ENCODE measurements at regions not wholly inside any gene's neighbourhood (a gene's known extent, or its start where the extent isn't known, plus 50 kb on each side); places are given as distances from the start of the nearest gene placed in this dataset.

GRCh38 chr5:92070786-92071185 is 687.7 kb upstream of the ARRDC3 start:
- no peak for ATAC-seq
- Histone ChIP-seq H3K9ac (ENCODE audit: control insufficient read depth, insufficient read depth, low read length) (no peak overlapping the region), H3K79me2 (ENCODE audit: control insufficient read depth, insufficient read depth, low read length) (no peaks in the 10 kb centered on the region), H3K36me3 (ENCODE audit: control insufficient read depth in 2 of 2, insufficient read depth in 2 of 2, low read length in 1 of 2) (no peaks in the 10 kb centered on the region), H3K27ac (ENCODE audit: control insufficient read depth, insufficient read depth) (no peak overlapping the region), H3K4me1 (ENCODE audit: control insufficient read depth, insufficient read depth, low read length) (no peaks in the 10 kb centered on the region), H4K20me1 (ENCODE audit: control insufficient read depth, insufficient read depth) (no peaks in the 10 kb centered on the region), H3K4me3 (no peak overlapping the region), H3K9me3 (replicated peaks; ENCODE audit: control insufficient read depth, insufficient read depth, low read length) (no peaks in the 10 kb centered on the region), H3K27me3 (replicated peaks in 1 of 2; ENCODE audit: control insufficient read depth in 2 of 2, insufficient read depth in 2 of 2, low read length in 1 of 2) (no peaks in the 10 kb centered on the region), H3K4me2 (ENCODE audit: control insufficient read depth, insufficient read depth) (no peak overlapping the region), H2AFZ (ENCODE audit: control insufficient read depth, low read depth, low read length) (no peak overlapping the region)
- BruUV-seq (replicated peaks), result no TSS peak
- in situ Hi-C loops (cut with MboI) (no loop called here), intact Hi-C loops (cut with micrococcal nuclease; ENCODE audit: unreplicated experiment) (no loop called here)
- RAD21 ChIA-PET (ENCODE audit: unreplicated experiment), result no interaction called here
- 0% methylated on average over 2 of the region's 2 CpGs for WGBS (ENCODE audit: insufficient coverage, insufficient replicate concordance, low lambda C conversion rate, missing lambda C conversion rate)
- CTCF ChIA-PET, result no interaction called here
- SMC1A ChIA-PET (ENCODE audit: uncharacterized antibody, unreplicated experiment), result no interaction called here
- FAIRE-seq, result no peak
- POLR2A ChIA-PET, result no interaction called here
- DNase-seq (ENCODE audit: low read depth, low spot score), result no peak
- no peak for TF ChIP-seq NFYB (IDR thresholded peaks at IDR 0.05; ENCODE audit: insufficient read depth, low read depth, low read length)
- TF ChIP-seq MAX (IDR thresholded peaks at IDR 0.05; ENCODE audit: low read depth, low read length), result no peak
- no peak for TF ChIP-seq NFXL1 (IDR thresholded peaks at IDR 0.05; ENCODE audit: borderline replicate concordance)
- TF ChIP-seq BMI1 (IDR thresholded peaks at IDR 0.05; ENCODE audit: borderline replicate concordance), result no peak
- no peak for TF ChIP-seq TARDBP (IDR thresholded peaks at IDR 0.05; ENCODE audit: borderline replicate concordance)
- TF ChIP-seq ZBTB4 (CRISPR knock-in tag; IDR thresholded peaks at IDR 0.05), result no peak
- no peak for TF ChIP-seq ZNF384 (IDR thresholded peaks at IDR 0.05; ENCODE audit: borderline replicate concordance, low read depth, low read length)
- no peak for TF ChIP-seq CUX1 (IDR thresholded peaks at IDR 0.05; ENCODE audit: insufficient replicate concordance, low read depth, low read length)
- TF ChIP-seq E2F8 (IDR thresholded peaks at IDR 0.05; ENCODE audit: low read depth, partially characterized antibody), result no peak
- TF ChIP-seq SREBF1 (IDR thresholded peaks at IDR 0.05; ENCODE audit: low read length), result no peak
- TF ChIP-seq ZBED1 (IDR thresholded peaks at IDR 0.05; ENCODE audit: borderline replicate concordance), result no peak
- no peak for TF ChIP-seq RBBP5 (conservative IDR thresholded peaks at IDR 0.05)

All from GM12878 (cell line).